Brain pericyte (primary cell): ENCODE measurements at regions not wholly inside any gene's neighbourhood (a gene's known extent, or its start where the extent isn't known, plus 50 kb on each side); places are given as distances from the start of the nearest gene placed in this dataset.

Source experiments
- DNase-seq: peaks from one replicate; pipeline ENCODE4 v3.0.0-alpha.2; 2012; ENCODE audit warnings: low read depth, low spot score

- no peak for DNase-seq
These were observed 583.6 kb upstream of the PIK3C3 start for GRCh38 chr18:41371156-41372045.

- DNase-seq = no peak
These were observed 584.3 kb upstream of the PIK3C3 start for GRCh38 chr18:41370740-41371139.

- DNase-seq = no peak
These were observed 597.3 kb upstream of the PIK3C3 start for GRCh38 chr18:41357708-41358107.

GRCh38 chr18:41353777-41354528 lies 601.1 kb upstream of the PIK3C3 start:
- DNase-seq = no peak

- DNase-seq = no peak
These were observed 603.6 kb upstream of the PIK3C3 start for GRCh38 chr18:41351430-41351829.

- no peak for DNase-seq
These were observed 608.0 kb upstream of the PIK3C3 start for GRCh38 chr18:41347057-41347456.

- DNase-seq = no peak
These were observed 611.2 kb upstream of the PIK3C3 start for GRCh38 chr18:41343808-41344207.

GRCh38 chr18:41338341-41338740 lies 616.7 kb upstream of the PIK3C3 start:
- no peak for DNase-seq

- DNase-seq = no peak
These were observed 623.4 kb upstream of the PIK3C3 start for GRCh38 chr18:41331661-41332060.

- no peak for DNase-seq
These were observed 628.7 kb upstream of the PIK3C3 start for GRCh38 chr18:41326311-41326710.

- DNase-seq = no peak
These were observed 630.1 kb upstream of the PIK3C3 start for GRCh38 chr18:41324934-41325333.

- DNase-seq = no peak
These were observed 630.8 kb upstream of the PIK3C3 start for GRCh38 chr18:41324020-41324791.

GRCh38 chr18:41323044-41323443 lies 632.0 kb upstream of the PIK3C3 start:
- no peak for DNase-seq

- no peak for DNase-seq
These were observed 634.9 kb upstream of the PIK3C3 start for GRCh38 chr18:41320100-41320499.

- no peak for DNase-seq
These were observed 639.9 kb upstream of the PIK3C3 start for GRCh38 chr18:41315134-41315533.

- no peak for DNase-seq
These were observed 643.2 kb upstream of the PIK3C3 start for GRCh38 chr18:41311571-41312547.

GRCh38 chr18:41297740-41298139 lies 657.3 kb upstream of the PIK3C3 start:
- DNase-seq = no peak

GRCh38 chr18:41269294-41269693 lies 685.7 kb upstream of the PIK3C3 start:
- DNase-seq = no peak

GRCh38 chr18:41268271-41268670 lies 686.8 kb upstream of the PIK3C3 start:
- no peak for DNase-seq

GRCh38 chr18:41266616-41267015 lies 688.4 kb upstream of the PIK3C3 start:
- DNase-seq = no peak

- DNase-seq = no peak
These were observed 688.8 kb upstream of the PIK3C3 start for GRCh38 chr18:41266204-41266603.
